D721Med (cell line): ENCODE measurements at regions not wholly inside any gene's neighbourhood (a gene's known extent, or its start where the extent isn't known, plus 50 kb on each side); places are given as distances from the start of the nearest gene placed in this dataset.

Experiments used
- DNase-seq: peaks from one replicate; pipeline ENCODE4 v3.0.0; 2011; ENCODE audit warnings: low spot score; ENCODE audit not compliant: insufficient read length
- FAIRE-seq: peaks from 2 replicates; lab custom pipeline; 2011; peaks lifted over from hg19 to GRCh38; lab: Jason Lieb, UNC
- CTCF ChIP-seq: IDR thresholded peaks from 2 replicates; pipeline ENCODE4 v1.5.1; 2012; ENCODE audit warnings: mild to moderate bottlenecking, control low read depth; ENCODE audit not compliant: insufficient read depth; ENCODE audit errors: missing control alignments

GRCh38 chr3:148178503-148178902 lies 519.2 kb upstream of the AGTR1 start:
- FAIRE-seq, result no peak
- TF ChIP-seq CTCF, result no peak
- no peak for DNase-seq

- DNase-seq (no peak), FAIRE-seq (no peak)
- no peak for TF ChIP-seq CTCF
Measured at GRCh38 chr3:148184798-148185197, 512.9 kb upstream of the AGTR1 start.

GRCh38 chr3:148186881-148187280 lies 510.8 kb upstream of the AGTR1 start:
- TF ChIP-seq CTCF, result no peak

GRCh38 chr3:148187296-148187695 lies 510.4 kb upstream of the AGTR1 start:
- DNase-seq (no peak), FAIRE-seq (no peak)
- no peak for TF ChIP-seq CTCF

More at GRCh38 chr3:148186881-148187280, 510.8 kb upstream of the AGTR1 start:
- FAIRE-seq, result no peak
- DNase-seq, result no peak

DNA sequence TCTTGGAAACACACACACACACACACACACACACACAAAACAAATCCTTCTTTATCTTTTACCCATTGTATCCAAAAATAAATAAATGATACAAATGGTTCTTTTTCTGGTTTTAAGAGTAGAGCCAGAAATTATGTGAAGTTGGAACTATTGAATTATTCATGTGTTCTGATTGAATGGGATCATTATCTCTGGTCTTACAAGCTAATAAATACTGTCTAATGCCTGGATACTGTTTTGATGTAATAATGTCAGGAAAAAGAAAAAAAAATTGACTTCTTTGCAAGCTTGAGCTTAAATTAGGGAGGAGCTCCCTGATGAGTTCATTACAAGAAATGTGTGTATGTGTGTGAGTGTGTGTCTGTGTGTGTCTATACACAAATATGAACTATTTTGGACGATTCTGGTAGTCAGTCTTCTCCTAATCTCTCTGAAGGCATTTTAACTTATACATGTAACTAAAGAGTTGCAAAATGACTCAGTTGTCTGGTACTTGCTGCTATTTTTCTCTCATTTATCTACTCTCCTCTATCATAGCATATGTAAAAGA lies 507.2 kb upstream of the AGTR1 start:
- FAIRE-seq (no peak), DNase-seq (no peak)
- TF ChIP-seq CTCF, result no peak

DNA sequence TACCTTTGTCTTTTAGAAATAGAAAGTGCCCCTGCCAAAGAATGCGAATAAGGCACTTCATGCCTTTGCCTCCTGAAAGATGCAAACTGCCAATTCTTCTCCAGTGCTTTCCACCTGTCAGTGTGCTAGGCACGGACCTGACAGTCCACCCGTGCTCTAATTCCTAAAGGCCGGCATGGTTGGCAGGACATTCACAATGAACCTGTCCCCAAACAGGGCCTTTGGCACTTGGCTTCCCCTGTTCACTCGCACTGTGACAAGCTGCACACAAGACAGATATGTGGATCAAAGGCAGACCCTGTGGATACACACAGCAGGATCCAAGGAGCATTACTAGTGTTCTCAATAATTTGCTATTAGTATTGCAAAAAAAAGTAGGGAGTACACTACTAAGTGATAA lies 505.7 kb upstream of the AGTR1 start:
- TF ChIP-seq CTCF, result no peak
- no peak for FAIRE-seq

DNA sequence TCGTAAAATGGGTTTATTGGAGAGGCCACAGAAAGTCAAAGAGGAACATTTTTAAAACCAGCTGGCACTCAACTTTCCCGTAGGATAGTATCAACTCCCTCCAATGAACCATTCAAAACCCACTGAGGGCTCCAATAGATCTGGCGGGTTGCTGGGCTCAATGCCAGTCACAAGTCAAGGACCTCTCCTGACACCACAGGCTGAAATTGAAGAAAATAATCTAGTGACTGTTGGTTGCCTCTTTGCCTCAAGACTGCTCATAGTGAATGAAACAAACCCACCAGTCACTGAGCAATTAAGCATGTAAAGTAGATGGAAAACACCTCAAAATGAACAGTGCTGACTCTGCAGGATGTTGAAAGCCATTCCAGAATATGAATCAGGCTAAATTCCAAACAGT lies 500.6 kb upstream of the AGTR1 start:
- DNase-seq, result no peak
- no peak for FAIRE-seq
- no peak for TF ChIP-seq CTCF

More for the DNA sequence above, 505.7 kb upstream of the AGTR1 start:
- DNase-seq, result no peak
